GM19438 (cell line): ENCODE measurements at regions not wholly inside any gene's neighbourhood (a gene's known extent, or its start where the extent isn't known, plus 50 kb on each side); places are given as distances from the start of the nearest gene placed in this dataset.
"Not testable (repeated sequence)": the region's sequence is repeated elsewhere in the genome, so short reads cannot be mapped to it uniquely, and the experiment has no call there.

Source experiments
- ATAC-seq: cut with Tn5 transposase; IDR thresholded peaks from one replicate; pipeline ENCODE4 v1.9.1; 2021; ENCODE audit warnings: low read depth; ENCODE audit not compliant: unreplicated experiment

- no peak for ATAC-seq
Observed at GRCh38 chr5:19099195-19099594, 888.8 kb downstream of the CDH18 start.

GRCh38 chr5:19104948-19105347 lies 883.1 kb downstream of the CDH18 start:
- ATAC-seq = no peak

DNA sequence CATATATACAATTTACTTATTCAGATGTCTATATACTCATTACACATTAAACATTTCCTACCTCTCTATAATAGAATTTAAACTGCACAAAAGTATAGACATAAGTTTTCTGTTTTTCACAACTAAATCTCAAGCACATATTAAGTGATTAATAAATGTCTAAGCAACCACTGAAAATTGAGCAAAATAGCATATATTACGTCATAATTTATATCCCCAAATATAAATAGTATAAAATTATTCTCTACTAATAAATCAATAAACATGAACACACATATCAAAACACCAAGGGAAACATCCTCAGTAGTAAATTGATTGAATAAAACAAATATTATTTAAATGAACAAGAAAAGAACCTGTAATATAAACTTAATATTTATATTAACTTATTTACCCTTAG lies 865.1 kb downstream of the CDH18 start:
- no peak for ATAC-seq

DNA sequence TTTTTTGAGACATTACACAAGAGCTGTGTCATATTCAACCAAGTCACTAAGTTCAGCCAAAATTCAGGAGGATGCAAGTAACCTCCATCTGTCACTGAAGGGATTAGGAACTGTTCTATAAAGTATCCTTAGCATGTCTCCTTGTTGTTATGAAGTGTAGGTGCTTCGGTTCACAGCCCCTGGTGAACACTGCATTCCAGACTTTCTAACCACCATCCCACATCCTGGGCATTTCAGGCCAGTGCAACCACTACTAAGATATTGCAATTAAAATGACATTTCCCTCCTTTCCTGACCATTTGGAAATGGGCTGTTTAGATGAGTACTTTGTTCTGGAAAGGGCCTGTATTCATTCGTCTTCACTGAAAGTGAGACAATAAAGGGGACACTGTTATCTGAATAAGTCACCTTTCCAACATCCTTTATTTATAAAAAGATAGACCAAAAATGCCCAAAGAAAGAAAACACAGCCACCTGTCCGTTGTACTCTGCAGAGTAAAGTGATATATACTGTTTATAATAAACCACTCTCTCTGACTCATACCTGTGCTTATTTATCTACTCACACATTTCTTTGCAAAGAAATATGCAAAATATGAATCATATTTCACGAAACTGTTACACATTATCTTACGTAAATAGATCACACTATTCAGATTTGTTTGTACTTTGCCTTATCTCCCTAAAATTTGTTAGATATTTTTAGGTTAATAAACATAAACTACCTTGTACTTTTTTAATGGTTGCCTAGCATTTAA lies 861.9 kb downstream of the CDH18 start:
- ATAC-seq = no peak

GRCh38 chr5:19140276-19140675 lies 847.7 kb downstream of the CDH18 start:
- no peak for ATAC-seq

- ATAC-seq = not testable (repeated sequence)
Observed at GRCh38 chr5:19141937-19142524, 846.0 kb downstream of the CDH18 start.

GRCh38 chr5:19142713-19143414 lies 845.1 kb downstream of the CDH18 start:
- ATAC-seq = not testable (repeated sequence)

DNA sequence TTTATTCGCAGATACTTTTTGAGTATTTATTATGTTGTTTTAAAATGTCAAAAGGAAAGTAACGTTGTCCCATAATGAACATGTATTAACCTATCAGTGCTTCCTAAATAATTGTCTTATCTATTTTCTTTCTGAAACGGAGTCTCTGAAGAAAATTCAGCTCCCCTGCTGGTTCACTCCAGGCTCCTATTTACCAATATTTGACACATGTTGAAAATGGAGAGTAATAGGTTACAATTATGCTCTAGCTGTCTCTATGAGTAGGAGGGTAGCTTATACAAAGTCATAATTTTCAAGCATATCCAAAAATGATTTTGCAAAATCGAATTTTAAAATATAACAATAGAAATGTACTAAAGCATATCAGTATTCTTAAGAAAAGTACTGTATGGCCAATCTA lies 844.1 kb downstream of the CDH18 start:
- ATAC-seq = no peak

DNA sequence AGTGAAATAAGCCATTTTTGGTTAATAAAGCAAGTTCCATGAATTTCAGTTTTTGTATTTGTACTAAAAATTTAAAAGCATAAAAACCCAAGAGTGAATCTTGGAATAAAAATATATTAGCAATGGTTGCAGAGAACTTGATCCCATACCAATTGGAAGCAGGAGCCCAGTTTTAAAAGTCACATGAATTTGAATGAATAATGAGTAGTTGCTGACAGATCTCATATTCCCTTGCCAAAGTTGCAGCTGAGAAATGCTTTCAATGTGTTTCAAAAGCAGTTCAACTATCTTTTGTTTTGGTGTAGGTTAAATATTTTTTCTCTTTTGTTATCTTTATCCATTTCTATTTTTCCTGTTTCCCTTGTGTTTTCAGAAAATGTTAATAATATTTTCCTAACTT lies 818.6 kb downstream of the CDH18 start:
- ATAC-seq = no peak

- no peak for ATAC-seq
Observed at GRCh38 chr5:19172926-19173470, 815.0 kb downstream of the CDH18 start.

DNA sequence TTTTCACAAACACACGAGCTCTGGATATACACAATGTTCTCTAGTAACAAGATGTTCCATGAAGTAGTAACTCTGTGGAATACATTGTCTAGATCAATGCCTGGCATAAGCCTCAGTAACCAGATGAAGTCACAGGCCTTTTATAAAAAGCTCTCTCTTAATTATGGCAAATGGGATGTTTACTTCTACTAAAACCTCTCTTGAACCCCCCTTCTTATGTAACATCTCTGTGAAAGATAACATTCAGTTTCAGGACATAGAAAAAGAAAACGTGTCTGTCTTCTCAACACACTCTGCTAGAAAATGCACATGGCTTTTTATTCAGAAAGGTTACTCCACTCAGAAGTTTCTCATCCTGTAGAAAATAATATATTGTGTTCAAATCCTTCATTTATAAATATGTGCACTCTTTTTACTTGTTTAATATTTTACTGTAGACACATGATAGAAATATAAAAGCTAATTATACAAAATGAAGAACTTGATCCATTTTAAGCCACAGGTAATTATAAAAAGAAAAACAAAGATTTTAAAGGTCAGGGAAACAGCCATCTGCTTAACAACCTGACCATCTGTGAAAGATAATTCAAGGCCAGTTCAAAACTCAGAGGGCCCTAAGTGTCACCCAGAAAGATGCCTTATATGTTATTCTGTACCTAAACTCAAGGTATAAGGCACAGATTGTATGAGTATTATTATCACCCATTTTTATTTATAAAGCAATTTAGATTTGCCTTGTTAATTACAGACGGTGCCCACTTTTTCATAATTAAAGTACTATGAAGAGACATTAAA lies 812.0 kb downstream of the CDH18 start:
- ATAC-seq = no peak

- no peak for ATAC-seq
Observed at GRCh38 chr5:19179571-19179970, 808.4 kb downstream of the CDH18 start.

DNA sequence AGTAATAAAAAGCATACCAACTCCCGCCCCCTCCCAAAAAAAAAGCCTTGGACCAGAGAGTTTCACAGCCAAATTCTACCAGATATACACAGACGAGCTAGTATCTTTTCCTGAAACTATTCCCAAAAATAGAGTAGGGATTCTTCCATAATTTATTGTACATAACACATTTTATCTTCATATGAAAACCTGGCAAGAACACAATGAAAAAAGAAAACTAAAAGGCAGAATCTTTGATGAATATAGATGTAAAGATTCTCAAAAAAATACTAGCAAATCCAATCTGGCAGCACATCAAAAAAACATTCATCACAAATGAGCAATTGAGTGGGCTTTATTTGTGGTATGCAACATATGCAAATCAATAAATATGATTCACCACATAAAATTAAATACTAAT lies 798.8 kb downstream of the CDH18 start:
- no peak for ATAC-seq

GRCh38 chr5:19193631-19194030 lies 794.4 kb downstream of the CDH18 start:
- ATAC-seq = no peak

DNA sequence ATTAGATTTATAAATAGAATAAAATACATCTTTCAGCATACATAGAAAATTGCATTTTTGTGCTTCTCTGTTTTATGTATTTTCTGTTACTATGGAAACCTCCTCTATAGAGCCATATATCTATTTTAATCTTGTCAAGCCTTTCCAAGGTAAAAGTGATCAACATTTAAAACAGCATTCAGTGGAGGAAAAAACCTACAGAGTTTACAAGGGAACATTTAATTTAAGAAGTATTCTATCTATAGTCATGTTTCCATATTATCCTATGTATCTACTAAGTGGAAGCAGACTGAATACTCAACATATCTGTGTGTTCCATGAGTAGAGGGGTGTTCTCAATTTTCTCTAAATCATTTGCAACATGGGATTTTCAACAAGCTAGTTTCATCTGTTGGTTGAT lies 791.4 kb downstream of the CDH18 start:
- no peak for ATAC-seq

GRCh38 chr5:19200251-19200650 lies 787.7 kb downstream of the CDH18 start:
- no peak for ATAC-seq

- ATAC-seq = no peak
Observed at GRCh38 chr5:19208397-19208796, 779.6 kb downstream of the CDH18 start.

DNA sequence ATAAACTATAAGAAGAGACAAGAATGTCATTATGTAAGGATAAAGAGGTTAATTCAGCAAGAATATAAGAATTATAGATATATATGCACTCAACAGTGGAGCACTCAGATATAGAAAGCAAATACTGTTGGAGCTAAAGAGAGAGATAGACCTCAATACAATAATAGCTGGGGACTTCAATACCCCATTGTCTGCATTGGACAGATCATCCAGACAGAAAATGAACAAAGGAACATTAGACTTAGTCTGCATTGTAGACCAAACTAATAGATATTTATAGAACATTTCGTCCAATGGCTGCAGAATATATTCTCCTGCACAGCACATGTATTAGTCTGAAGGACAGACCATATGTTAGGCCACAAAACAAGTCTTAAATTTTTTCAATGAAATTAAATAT lies 777.1 kb downstream of the CDH18 start:
- no peak for ATAC-seq

DNA sequence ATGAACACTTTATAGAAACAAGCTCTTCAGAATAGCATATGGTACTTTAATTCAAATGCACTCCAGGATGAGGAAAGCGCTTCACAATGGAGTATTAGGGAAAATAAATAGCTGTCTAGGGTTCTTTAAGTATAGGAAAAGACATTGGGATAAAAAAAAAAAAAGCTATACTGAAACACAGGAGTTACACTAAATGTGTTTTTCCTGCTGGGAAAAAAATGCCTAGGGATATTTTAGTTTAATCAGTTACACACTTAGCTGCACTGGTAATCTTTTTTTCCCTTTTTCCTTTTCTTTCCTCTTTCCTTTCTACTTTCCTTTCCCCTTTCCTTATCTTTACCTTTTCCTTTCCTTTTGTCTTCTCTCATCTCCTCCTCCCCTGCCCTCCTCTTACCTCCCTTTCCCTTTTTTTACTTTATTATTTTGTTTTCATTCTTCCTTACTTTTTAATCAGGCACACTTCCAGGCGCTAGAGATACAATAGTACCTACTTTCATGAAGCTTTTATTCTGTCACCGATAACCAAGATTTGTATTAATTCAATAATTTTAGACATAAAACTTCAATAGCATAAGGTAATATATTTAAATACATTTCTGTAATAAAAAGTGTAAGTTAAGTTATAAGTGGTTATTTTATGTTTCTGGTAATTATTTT lies 758.7 kb downstream of the CDH18 start:
- ATAC-seq = no peak

DNA sequence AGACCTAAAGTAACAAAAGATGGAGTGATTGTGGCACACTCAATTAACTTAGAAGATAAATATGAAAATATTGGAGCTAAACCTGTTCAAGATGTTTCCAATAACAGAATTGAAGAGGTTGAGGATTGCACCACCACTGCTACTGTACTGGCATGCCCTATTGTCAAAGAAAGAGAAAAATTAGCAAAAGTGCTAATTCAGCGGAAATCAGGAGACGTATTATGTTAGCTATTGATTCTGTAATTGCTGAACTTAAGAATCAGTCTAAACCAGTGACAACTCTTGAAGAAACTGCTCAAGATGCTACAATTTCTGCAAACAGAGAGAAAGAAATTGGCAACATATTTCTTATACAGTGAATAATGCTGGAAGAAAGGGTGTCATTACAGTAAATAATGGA lies 754.4 kb downstream of the CDH18 start:
- ATAC-seq = no peak
